ENCODE measurements at regions not wholly inside any gene's neighbourhood (a gene's known extent, or its start where the extent isn't known, plus 50 kb on each side); places are given as distances from the start of the nearest gene placed in this dataset.

- TF ChIP-seq ZNF623 (tag by site-specific recombination; IDR thresholded peaks at IDR 0.05): no peak
- TF ChIP-seq ZNF18 (tag by site-specific recombination; IDR thresholded peaks at IDR 0.05): no peak
- TF ChIP-seq EGR2 (tag by site-specific recombination; IDR thresholded peaks at IDR 0.05; ENCODE audit: low read depth): no peak
- TF ChIP-seq PBX3 (CRISPR knock-in tag; IDR thresholded peaks at IDR 0.05): no peak
- no peak for TF ChIP-seq ZNF785 (tag by site-specific recombination; IDR thresholded peaks at IDR 0.05)
- no peak for TF ChIP-seq ZNF292 (tag by site-specific recombination; IDR thresholded peaks at IDR 0.05; ENCODE audit: borderline replicate concordance, low read depth)
- no peak for TF ChIP-seq ZNF501 (tag by site-specific recombination; IDR thresholded peaks at IDR 0.05)
Observed at GRCh38 chr16:79296491-79296890, 304.0 kb downstream of the MAF start (continued).

GRCh38 chr16:79295746-79296145, 304.8 kb downstream of the MAF start:
- Histone ChIP-seq H3K27ac (ENCODE audit: extremely low read depth, low read depth, low read length) (no peak overlapping the region), H3K9me3 (ENCODE audit: control insufficient read depth, insufficient read depth, low read depth, low read length) (no peaks in the 10 kb centered on the region), H3K4me3 (ENCODE audit: low read depth, low read length) (no peak overlapping the region), H3K4me1 (ENCODE audit: control insufficient read depth, insufficient read depth, low read length) (no peaks in the 10 kb centered on the region), H3K36me3 (ENCODE audit: control insufficient read depth in 2 of 2, insufficient read depth in 1 of 2, low read length in 2 of 2) (no peaks in the 10 kb centered on the region)
- TF ChIP-seq ZNF510 (tag by site-specific recombination; IDR thresholded peaks at IDR 0.05; ENCODE audit: insufficient replicate concordance) (no peak), PRDM1 (tag by site-specific recombination; IDR thresholded peaks at IDR 0.05) (no peak), KLF17 (tag by site-specific recombination; IDR thresholded peaks at IDR 0.05) (no peak), ZNF544 (tag by site-specific recombination; IDR thresholded peaks at IDR 0.05) (no peak), GLI4 (tag by site-specific recombination; IDR thresholded peaks at IDR 0.05) (no peak), ZBTB8A (tag by site-specific recombination; IDR thresholded peaks at IDR 0.05) (no peak), GLIS1 (tag by site-specific recombination; IDR thresholded peaks at IDR 0.05) (no peak), ZNF530 (tag by site-specific recombination; IDR thresholded peaks at IDR 0.05; ENCODE audit: low read depth) (no peak), ELK4 (IDR thresholded peaks at IDR 0.05; ENCODE audit: borderline replicate concordance, low read depth, low read length) (no peak), MZF1 (tag by site-specific recombination; IDR thresholded peaks at IDR 0.05; ENCODE audit: borderline replicate concordance) (no peak), ZNF280C (tag by site-specific recombination; IDR thresholded peaks at IDR 0.05) (no peak), ZBTB20 (tag by site-specific recombination; IDR thresholded peaks at IDR 0.05) (no peak), ZNF391 (tag by site-specific recombination; IDR thresholded peaks at IDR 0.05; ENCODE audit: borderline replicate concordance, low read depth) (no peak), PRDM4 (tag by site-specific recombination; IDR thresholded peaks at IDR 0.05) (no peak)
- ChIA-PET CTCF (interaction anchor here (0.6 to 0.7 kb wide), 3 partner anchors 168 to 1519 kb away, joined by 3 to 4 read pairs (median 3); no protein-coding TSS in a partner anchor), POLR2A (no interaction called here)

Data from HEK293 (cell line).